DND-41 (cell line): ENCODE measurements at regions not wholly inside any gene's neighbourhood (a gene's known extent, or its start where the extent isn't known, plus 50 kb on each side); places are given as distances from the start of the nearest gene placed in this dataset.

ENCODE experiments used
- ATAC-seq: fragments of 200-7000 bp; cut with Tn5 transposase; 3 replicates; pipeline ENCODE4 v1.9.1; 2021; ENCODE audit warnings: low read depth; ENCODE audit not compliant: insufficient read depth
- DNase-seq: peaks from one replicate; pipeline ENCODE4 v3.0.0-alpha.2; 2020
- H2AFZ ChIP-seq: 2 replicates; pipeline ENCODE4 v1.6.0; 2012; ENCODE audit warnings: low read depth, low read length
- H3K27ac ChIP-seq: 2 replicates; pipeline ENCODE4 v1.5.1; 2012; ENCODE audit warnings: low read length, inconsistent platforms
- H3K27me3 ChIP-seq: fragments of 200-600 bp; sonication (generic); 2 replicates; pipeline ENCODE4 v1.6.0; 2012; ENCODE audit warnings: low read length, mild to moderate bottlenecking, inconsistent platforms; ENCODE audit not compliant: insufficient read depth, poor library complexity
- H3K36me3 ChIP-seq: 2 replicates; pipeline ENCODE4 v1.5.1; 2012; ENCODE audit warnings: low read length, inconsistent platforms; ENCODE audit not compliant: insufficient read depth
- H3K4me1 ChIP-seq: 2 replicates; pipeline ENCODE4 v1.5.1; 2012; ENCODE audit warnings: mild to moderate bottlenecking, low read length; ENCODE audit not compliant: insufficient read depth
- H3K4me2 ChIP-seq: 2 replicates; pipeline ENCODE4 v1.6.0; 2012; ENCODE audit warnings: mild to moderate bottlenecking, moderate library complexity, low read length, inconsistent platforms; ENCODE audit not compliant: insufficient read depth
- H3K4me3 ChIP-seq, 2 experiments: fragments of 200-600 bp in 1 of 2; shearing (Covaris generic) in 1 of 2; 2 replicates each; pipeline ENCODE4 v1.5.1; 2012 to 2016; ENCODE audit warnings: inconsistent platforms in 2 of 2, low read length in 2 of 2, mild to moderate bottlenecking in 2 of 2, low read depth in 1 of 2, moderate library complexity in 1 of 2
- H3K79me2 ChIP-seq: 2 replicates; pipeline ENCODE4 v1.6.0; 2012; ENCODE audit warnings: low read length, inconsistent platforms; ENCODE audit not compliant: insufficient read depth
- H3K9ac ChIP-seq: 2 replicates; pipeline ENCODE4 v1.6.0; 2012; ENCODE audit warnings: low read depth, mild to moderate bottlenecking, inconsistent platforms, low read length, moderate library complexity
- H3K9me3 ChIP-seq: 2 replicates; pipeline ENCODE4 v1.5.1; 2012; ENCODE audit warnings: low read length, moderate library complexity, mild to moderate bottlenecking, inconsistent platforms; ENCODE audit not compliant: insufficient read depth, severe bottlenecking
- H4K20me1 ChIP-seq: 2 replicates; pipeline ENCODE4 v1.6.0; 2012; ENCODE audit warnings: low read length; ENCODE audit not compliant: insufficient read depth
- EZH2 ChIP-seq: IDR thresholded peaks from 3 replicates; pipeline ENCODE4 v1.6.1; 2012; ENCODE audit warnings: borderline replicate concordance, low read depth, mild to moderate bottlenecking, moderate library complexity, low read length, inconsistent platforms; ENCODE audit not compliant: severe bottlenecking
- TF ChIP-seq, protein P1 (sequence below): IDR thresholded peaks from 2 replicates; pipeline ENCODE4 v1.5.1; 2012; ENCODE audit warnings: borderline replicate concordance, low read length, moderate library complexity, mild to moderate bottlenecking; ENCODE audit not compliant: poor library complexity, severe bottlenecking; ENCODE audit errors: extremely low read depth

DNA sequence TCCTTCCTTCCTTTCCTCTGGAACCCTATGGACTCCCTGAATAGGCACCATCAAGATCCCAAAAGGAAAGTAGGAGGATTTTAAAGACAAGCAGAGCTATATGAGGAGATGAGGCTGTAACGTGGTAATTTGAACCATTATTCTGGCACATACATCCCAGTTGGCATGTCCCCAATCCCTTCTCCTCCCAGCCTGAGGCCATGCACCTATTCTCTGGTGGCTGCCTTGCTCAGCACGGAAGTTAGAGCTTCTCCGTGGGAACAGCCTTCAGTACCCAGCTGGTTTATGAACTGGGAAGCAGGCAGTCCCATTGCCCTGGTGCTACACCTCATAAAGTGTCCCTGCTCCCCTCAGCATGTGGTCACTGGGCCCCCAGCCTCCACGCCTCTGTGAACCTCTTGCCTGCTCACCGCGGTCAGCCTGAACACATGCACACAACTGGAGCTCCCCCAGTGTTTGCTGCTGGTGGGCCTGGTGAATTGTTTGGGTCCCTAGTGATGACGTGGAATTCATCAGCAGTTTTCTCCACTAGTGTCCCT lies 139.9 kb upstream of the PLET1 start:
- Histone ChIP-seq H3K27ac (no peak overlapping the region), H3K4me3 (no peak overlapping the region), H4K20me1 (no peaks in the 10 kb centered on the region), H3K36me3 (no peaks in the 10 kb centered on the region), H3K4me2 (no peak overlapping the region), H3K9me3 (no peaks in the 10 kb centered on the region), H3K4me1 (no peaks in the 10 kb centered on the region), H3K27me3 (no peaks in the 10 kb centered on the region), H3K79me2 (no peaks in the 10 kb centered on the region), H2AFZ (no peak overlapping the region), H3K9ac (no peak overlapping the region)
- TF ChIP-seq, protein P1, sequence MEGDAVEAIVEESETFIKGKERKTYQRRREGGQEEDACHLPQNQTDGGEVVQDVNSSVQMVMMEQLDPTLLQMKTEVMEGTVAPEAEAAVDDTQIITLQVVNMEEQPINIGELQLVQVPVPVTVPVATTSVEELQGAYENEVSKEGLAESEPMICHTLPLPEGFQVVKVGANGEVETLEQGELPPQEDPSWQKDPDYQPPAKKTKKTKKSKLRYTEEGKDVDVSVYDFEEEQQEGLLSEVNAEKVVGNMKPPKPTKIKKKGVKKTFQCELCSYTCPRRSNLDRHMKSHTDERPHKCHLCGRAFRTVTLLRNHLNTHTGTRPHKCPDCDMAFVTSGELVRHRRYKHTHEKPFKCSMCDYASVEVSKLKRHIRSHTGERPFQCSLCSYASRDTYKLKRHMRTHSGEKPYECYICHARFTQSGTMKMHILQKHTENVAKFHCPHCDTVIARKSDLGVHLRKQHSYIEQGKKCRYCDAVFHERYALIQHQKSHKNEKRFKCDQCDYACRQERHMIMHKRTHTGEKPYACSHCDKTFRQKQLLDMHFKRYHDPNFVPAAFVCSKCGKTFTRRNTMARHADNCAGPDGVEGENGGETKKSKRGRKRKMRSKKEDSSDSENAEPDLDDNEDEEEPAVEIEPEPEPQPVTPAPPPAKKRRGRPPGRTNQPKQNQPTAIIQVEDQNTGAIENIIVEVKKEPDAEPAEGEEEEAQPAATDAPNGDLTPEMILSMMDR, result no peak
- no peak for TF ChIP-seq EZH2
- no peak for DNase-seq
- no peak for ATAC-seq

DNA sequence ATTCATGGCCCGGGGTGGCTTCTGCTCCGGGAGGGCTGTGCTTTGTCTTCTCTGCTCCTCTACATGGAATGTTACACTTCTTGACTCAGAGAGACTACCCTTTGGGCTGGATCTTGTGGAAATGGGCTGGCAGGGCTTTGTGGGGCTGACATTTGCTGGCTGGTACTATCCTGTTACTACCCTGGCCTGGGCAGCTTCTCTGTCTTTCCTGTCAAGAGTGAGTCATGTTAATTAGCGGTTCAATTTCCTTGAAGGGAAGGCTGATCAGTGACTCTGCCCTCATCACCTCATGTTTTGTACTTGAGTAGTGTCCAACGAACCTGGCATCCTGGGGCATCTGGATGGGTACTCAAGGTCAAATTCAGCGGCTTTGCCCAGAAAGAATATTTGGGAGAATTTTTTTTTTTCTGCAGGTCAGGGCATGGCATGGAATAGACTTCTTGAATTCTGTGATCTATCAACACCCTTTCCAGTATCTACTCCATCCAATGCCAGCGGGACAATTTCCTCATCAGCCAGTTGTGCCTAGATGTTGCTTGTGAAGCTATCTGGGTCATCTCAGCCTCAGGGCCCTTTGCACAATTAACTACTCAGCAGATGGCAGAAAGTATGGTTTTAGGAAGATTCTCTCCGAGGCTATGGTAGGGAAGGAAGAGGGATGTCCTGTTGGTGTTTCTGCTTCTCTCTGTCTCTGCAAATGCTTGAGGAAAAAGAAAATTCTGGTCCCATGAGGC lies 140.5 kb upstream of the PLET1 start:
- no peaks in the 10 kb centered on the region for H3K36me3 ChIP-seq
- no peaks in the 10 kb centered on the region for H3K9me3 ChIP-seq
- no peak overlapping the region for H3K27ac ChIP-seq
- H3K4me2 ChIP-seq, result no peak overlapping the region
- H3K27me3 ChIP-seq, result no peaks in the 10 kb centered on the region
- ATAC-seq, result no peak; the same call in 2 of the 3 replicates
- TF ChIP-seq, protein P1, result no peak
- no peak for TF ChIP-seq EZH2
- no peaks in the 10 kb centered on the region for H3K4me1 ChIP-seq
- no peaks in the 10 kb centered on the region for H4K20me1 ChIP-seq
- DNase-seq, result no peak
- H3K9ac ChIP-seq, result no peak overlapping the region
- H3K4me3 ChIP-seq, result no peak overlapping the region
- H2AFZ ChIP-seq, result no peak overlapping the region
- H3K79me2 ChIP-seq, result no peaks in the 10 kb centered on the region

- Histone ChIP-seq H3K36me3 (no peaks in the 10 kb centered on the region), H3K4me1 (no peaks in the 10 kb centered on the region), H3K27me3 (no peaks in the 10 kb centered on the region), H3K4me3 (no peak overlapping the region), H2AFZ (no peak overlapping the region), H3K9ac (no peak overlapping the region), H3K27ac (no peak overlapping the region), H4K20me1 (no peaks in the 10 kb centered on the region), H3K9me3 (no peaks in the 10 kb centered on the region), H3K4me2 (no peak overlapping the region), H3K79me2 (no peaks in the 10 kb centered on the region)
- TF ChIP-seq EZH2, result no peak
- TF ChIP-seq, protein P1, result no peak
- no peak for ATAC-seq
- DNase-seq, result no peak
These were observed 142.8 kb upstream of the PLET1 start for GRCh38 chr11:112403432-112403831.
